ENCODE measurements at regions not wholly inside any gene's neighbourhood (a gene's known extent, or its start where the extent isn't known, plus 50 kb on each side); places are given as distances from the start of the nearest gene placed in this dataset.

GRCh38 chr6:22667855-22668254 is 98.5 kb downstream of the HDGFL1 start:
- no peak for DNase-seq (ENCODE audit: low read depth)
- no peak overlapping the region for H3K4me3 ChIP-seq (ENCODE audit: low read depth, low read length)
- TF ChIP-seq CTCF (conservative IDR thresholded peaks at IDR 0.05; ENCODE audit: low read depth, low read length), result no peak

GRCh38 chr6:22668307-22668706 is 98.9 kb downstream of the HDGFL1 start:
- TF ChIP-seq CTCF (conservative IDR thresholded peaks at IDR 0.05; ENCODE audit: low read depth, low read length), result no peak
- H3K4me3 ChIP-seq (ENCODE audit: low read depth, low read length), result no peak overlapping the region
- DNase-seq (ENCODE audit: low read depth), result peak; percentile 11

GRCh38 chr6:22668717-22669116 is 99.4 kb downstream of the HDGFL1 start:
- H3K4me3 ChIP-seq (ENCODE audit: low read depth, low read length), result no peak overlapping the region
- DNase-seq (ENCODE audit: low read depth), result no peak
- no peak for TF ChIP-seq CTCF (conservative IDR thresholded peaks at IDR 0.05; ENCODE audit: low read depth, low read length)

GRCh38 chr6:22670605-22671004 is 101.2 kb downstream of the HDGFL1 start:
- no peak for DNase-seq (ENCODE audit: low read depth)
- no peak overlapping the region for H3K4me3 ChIP-seq (ENCODE audit: low read depth, low read length)
- TF ChIP-seq CTCF (conservative IDR thresholded peaks at IDR 0.05; ENCODE audit: low read depth, low read length), result no peak

GRCh38 chr6:22673474-22673873 is 104.1 kb downstream of the HDGFL1 start:
- no peak for TF ChIP-seq CTCF (conservative IDR thresholded peaks at IDR 0.05; ENCODE audit: low read depth, low read length)
- DNase-seq (ENCODE audit: low read depth), result no peak
- H3K4me3 ChIP-seq (ENCODE audit: low read depth, low read length), result no peak overlapping the region

GRCh38 chr6:22680950-22681349 is 111.6 kb downstream of the HDGFL1 start:
- DNase-seq (ENCODE audit: low read depth), result no peak
- H3K4me3 ChIP-seq (ENCODE audit: low read depth, low read length), result no peak overlapping the region
- TF ChIP-seq CTCF (conservative IDR thresholded peaks at IDR 0.05; ENCODE audit: low read depth, low read length), result no peak

GRCh38 chr6:22681761-22682160 is 112.4 kb downstream of the HDGFL1 start:
- H3K4me3 ChIP-seq (ENCODE audit: low read depth, low read length), result no peak overlapping the region
- no peak for DNase-seq (ENCODE audit: low read depth)
- TF ChIP-seq CTCF (conservative IDR thresholded peaks at IDR 0.05; ENCODE audit: low read depth, low read length), result no peak
